ENCODE measurements at regions not wholly inside any gene's neighbourhood (a gene's known extent, or its start where the extent isn't known, plus 50 kb on each side); places are given as distances from the start of the nearest gene placed in this dataset.
"Not testable (repeated sequence)": the region's sequence is repeated elsewhere in the genome, so short reads cannot be mapped to it uniquely, and the experiment has no call there.

DNA sequence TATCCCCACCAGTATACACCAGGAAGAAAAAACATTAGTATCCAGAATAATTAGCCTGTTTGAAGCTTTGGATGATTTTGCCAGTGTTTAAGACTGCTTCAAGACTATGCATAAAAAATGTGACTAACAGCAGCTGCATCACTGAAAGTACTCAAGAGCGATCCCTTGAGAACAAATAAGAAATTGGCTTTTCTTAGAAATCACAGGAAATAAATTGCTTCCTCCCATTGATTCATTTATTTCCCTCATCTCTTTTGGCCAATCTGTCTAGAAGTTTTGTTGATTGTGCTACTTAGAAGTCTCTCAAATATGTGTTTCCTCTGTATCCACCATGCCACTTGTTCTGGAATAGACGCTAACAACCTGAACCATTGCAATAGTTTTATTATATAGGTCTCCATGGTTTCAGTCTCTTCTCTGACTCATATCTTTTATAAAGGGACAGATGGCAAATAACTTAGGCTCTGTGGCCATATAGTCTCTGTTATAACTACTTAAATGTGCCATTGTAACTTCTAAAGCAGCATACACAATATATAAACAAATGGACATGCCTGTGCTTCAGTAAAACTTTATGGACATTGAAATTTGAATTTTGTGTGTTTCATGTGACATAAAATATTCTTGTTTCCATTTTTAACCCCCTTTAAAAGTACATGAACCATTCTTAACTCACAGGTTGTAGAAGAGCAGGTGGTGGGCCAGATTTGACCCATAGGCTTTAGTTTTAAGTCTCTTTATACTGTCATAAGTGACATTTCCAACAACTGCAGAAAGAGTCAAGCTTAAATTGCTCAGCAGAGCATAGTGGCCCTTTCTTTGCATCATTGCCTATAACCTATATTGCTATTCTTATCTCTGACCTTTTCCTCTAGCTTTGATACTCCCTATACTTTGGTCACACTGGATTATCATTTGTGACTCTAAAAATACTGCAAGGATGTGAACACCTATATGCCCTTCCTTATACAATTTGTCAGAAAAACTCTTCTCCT lies 123.9 kb downstream of the MC4R start:
- H3K9me3 Mint-ChIP-seq (ENCODE audit: low read depth) = no peaks in the 10 kb centered on the region
- no peaks in the 10 kb centered on the region for H3K4me1 Mint-ChIP-seq (ENCODE audit: low read depth)
- peaks cover 3% of the 10 kb centered on the region for H3K27me3 Mint-ChIP-seq (ENCODE audit: low read depth)
- no peak for DNase-seq (ENCODE audit: low spot score)
- no peak overlapping the region for H3K27ac Mint-ChIP-seq (ENCODE audit: unreplicated experiment)
- H3K4me3 Mint-ChIP-seq (ENCODE audit: unreplicated experiment) = no peak overlapping the region
- no peaks in the 10 kb centered on the region for H3K36me3 Mint-ChIP-seq (ENCODE audit: low read depth)
- TF ChIP-seq CTCF (IDR thresholded peaks at IDR 0.05) = no peak

DNA sequence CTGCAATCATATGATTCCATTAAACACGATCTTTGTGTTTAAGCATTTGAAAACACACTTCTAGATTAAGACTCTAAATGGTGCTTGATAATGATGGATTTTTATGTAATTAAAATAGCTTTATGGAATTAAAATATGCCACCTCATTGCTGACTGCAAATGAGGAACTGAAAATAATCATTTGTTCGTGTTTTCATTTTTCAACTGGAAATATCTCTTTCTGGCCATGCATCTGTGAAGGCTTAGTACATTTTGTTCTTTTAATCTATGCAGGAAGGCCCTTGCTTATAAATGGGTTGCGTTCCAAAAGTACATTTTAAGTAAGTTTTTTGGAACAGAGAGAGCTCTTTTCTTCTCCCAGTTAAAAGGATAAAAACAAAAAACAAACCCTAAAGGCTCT lies 125.5 kb downstream of the MC4R start:
- Mint-ChIP-seq H3K4me1 (ENCODE audit: low read depth) (no peaks in the 10 kb centered on the region), H3K27me3 (ENCODE audit: low read depth) (peaks cover 5% of the 10 kb centered on the region), H3K4me3 (ENCODE audit: unreplicated experiment) (no peak overlapping the region), H3K36me3 (ENCODE audit: low read depth) (no peaks in the 10 kb centered on the region), H3K9me3 (ENCODE audit: low read depth) (no peaks in the 10 kb centered on the region), H3K27ac (ENCODE audit: unreplicated experiment) (no peak overlapping the region)
- no peak for TF ChIP-seq CTCF (IDR thresholded peaks at IDR 0.05)
- no peak for DNase-seq (ENCODE audit: low spot score)

- H3K27ac Mint-ChIP-seq (ENCODE audit: unreplicated experiment) = no peak overlapping the region
- DNase-seq (ENCODE audit: low spot score) = no peak
- H3K36me3 Mint-ChIP-seq (ENCODE audit: low read depth) = no peaks in the 10 kb centered on the region
- H3K27me3 Mint-ChIP-seq (ENCODE audit: low read depth) = peaks cover 5% of the 10 kb centered on the region
- no peaks in the 10 kb centered on the region for H3K9me3 Mint-ChIP-seq (ENCODE audit: low read depth)
- TF ChIP-seq CTCF (IDR thresholded peaks at IDR 0.05) = no peak
- no peaks in the 10 kb centered on the region for H3K4me1 Mint-ChIP-seq (ENCODE audit: low read depth)
- no peak overlapping the region for H3K4me3 Mint-ChIP-seq (ENCODE audit: unreplicated experiment)
Measured at GRCh38 chr18:60246606-60247005, 126.0 kb downstream of the MC4R start.

DNA sequence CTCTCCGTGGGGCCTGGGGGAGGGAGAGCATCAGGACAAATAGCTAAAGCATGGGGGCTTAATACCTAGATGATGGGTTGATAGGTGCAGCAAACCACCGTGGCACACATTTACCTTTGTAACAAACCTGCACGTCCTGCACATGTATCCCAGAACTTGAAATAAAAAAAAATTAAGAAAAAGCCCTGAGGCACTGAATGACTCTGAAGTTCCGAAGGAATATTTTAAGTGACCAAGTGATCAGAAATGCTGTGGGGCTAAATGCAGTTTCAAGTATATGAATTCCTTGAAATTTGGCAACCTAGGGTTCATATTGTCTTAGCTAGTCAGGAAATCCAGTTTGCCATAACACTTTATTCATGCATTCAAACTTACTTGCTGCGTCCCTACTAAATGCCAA lies 127.5 kb downstream of the MC4R start:
- Mint-ChIP-seq H3K27me3 (ENCODE audit: low read depth) (peaks cover 12% of the 10 kb centered on the region), H3K27ac (ENCODE audit: unreplicated experiment) (no peak overlapping the region), H3K4me1 (ENCODE audit: low read depth) (no peaks in the 10 kb centered on the region), H3K4me3 (ENCODE audit: unreplicated experiment) (no peak overlapping the region), H3K9me3 (ENCODE audit: low read depth) (peaks cover 5% of the 10 kb centered on the region), H3K36me3 (ENCODE audit: low read depth) (peaks cover 2% of the 10 kb centered on the region)
- no peak for DNase-seq (ENCODE audit: low spot score)
- no peak for TF ChIP-seq CTCF (IDR thresholded peaks at IDR 0.05)

GRCh38 chr18:60239024-60239710 lies 133.4 kb downstream of the MC4R start:
- not testable (repeated sequence) for H3K9me3 Mint-ChIP-seq (ENCODE audit: low read depth); H3K4me1 Mint-ChIP-seq (ENCODE audit: low read depth); H3K4me3 Mint-ChIP-seq (ENCODE audit: unreplicated experiment); DNase-seq (ENCODE audit: low spot score); H3K27ac Mint-ChIP-seq (ENCODE audit: unreplicated experiment); H3K36me3 Mint-ChIP-seq (ENCODE audit: low read depth)
- H3K27me3 Mint-ChIP-seq (ENCODE audit: low read depth) = peaks cover 13% of the 10 kb centered on the region

Data from chondrocyte (in vitro differentiated cells).